SH-SY5Y (cell line): ENCODE measurements at regions not wholly inside any gene's neighbourhood (a gene's known extent, or its start where the extent isn't known, plus 50 kb on each side); places are given as distances from the start of the nearest gene placed in this dataset.

Experiments
- GATA2 ChIP-seq: IDR thresholded peaks from 2 replicates; pipeline ENCODE4 v1.6.1; 2011; ENCODE audit warnings: mild to moderate bottlenecking, low read depth, low read length
- GATA3 ChIP-seq: IDR thresholded peaks from 2 replicates; pipeline ENCODE4 v1.6.1; 2011; ENCODE audit warnings: low read depth, mild to moderate bottlenecking, low read length, moderate library complexity

DNA sequence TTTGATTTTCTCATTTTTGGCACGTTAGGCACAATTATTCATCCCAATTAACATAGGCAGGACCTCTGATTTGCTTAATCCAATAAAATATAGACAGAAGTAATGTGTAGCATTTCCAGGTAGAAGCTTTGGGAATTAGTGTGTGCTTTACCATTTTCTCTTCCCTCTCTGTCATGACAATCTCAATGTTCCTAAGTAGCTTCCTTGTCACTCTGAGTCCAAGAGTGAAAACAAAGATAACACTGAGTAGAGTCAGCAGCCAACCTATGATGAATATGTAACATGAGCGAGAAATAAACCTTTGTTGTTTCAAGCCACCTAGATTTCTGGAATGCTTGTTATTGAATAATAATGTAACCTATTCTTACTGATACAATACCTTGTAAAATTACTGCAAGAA is 283.8 kb downstream of the OMA1 start:
- TF ChIP-seq GATA2 (no peak), GATA3 (no peak)

DNA sequence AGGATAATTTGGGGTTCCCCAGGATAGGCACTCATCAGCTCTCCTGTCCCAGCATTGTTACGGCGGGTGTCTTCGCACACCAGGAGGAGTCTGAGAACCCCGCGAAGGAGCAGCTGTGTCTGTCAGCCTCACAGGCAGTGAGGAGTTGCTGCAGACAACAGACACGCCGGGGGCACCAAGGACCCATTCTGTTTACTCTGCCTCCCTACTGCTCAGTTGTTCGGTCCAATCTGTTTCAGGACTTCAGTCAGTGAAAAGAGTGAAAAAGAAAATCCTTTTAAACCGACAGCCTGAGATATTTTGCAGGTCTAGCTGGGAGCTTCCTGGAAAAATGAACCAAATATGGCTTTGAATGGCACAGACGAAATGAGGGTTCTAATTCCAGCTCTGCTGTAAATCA is 288.4 kb downstream of the OMA1 start:
- TF ChIP-seq GATA2: no peak
- no peak for TF ChIP-seq GATA3

- TF ChIP-seq GATA2 (no peak), GATA3 (no peak)
These were observed 289.5 kb downstream of the OMA1 start for GRCh38 chr1:58257003-58257402.

DNA sequence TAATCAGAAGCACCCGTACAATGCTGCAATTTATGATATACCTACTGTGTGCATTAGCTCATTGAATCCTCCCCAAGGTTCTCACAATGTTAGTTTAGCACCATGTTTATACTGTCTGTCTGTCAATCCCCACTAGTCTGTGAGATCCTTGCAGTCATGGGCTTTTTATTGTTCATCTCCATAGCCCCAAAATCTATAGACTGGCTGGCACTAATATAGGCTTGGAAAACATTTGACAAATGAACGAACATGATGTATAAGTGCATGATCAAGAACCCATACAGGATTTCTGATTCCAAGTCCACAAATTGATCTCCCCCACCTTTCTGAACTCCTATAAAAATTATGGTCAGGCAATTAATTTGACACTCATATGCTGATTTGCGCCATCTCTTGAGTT is 290.0 kb downstream of the OMA1 start:
- TF ChIP-seq GATA3 (no peak), GATA2 (no peak)

- no peak for TF ChIP-seq GATA2
- no peak for TF ChIP-seq GATA3
These were observed 290.5 kb downstream of the OMA1 start for GRCh38 chr1:58256041-58256440.

- TF ChIP-seq GATA2: no peak
- TF ChIP-seq GATA3: no peak
These were observed 291.3 kb downstream of the OMA1 start for GRCh38 chr1:58255192-58255591.

DNA sequence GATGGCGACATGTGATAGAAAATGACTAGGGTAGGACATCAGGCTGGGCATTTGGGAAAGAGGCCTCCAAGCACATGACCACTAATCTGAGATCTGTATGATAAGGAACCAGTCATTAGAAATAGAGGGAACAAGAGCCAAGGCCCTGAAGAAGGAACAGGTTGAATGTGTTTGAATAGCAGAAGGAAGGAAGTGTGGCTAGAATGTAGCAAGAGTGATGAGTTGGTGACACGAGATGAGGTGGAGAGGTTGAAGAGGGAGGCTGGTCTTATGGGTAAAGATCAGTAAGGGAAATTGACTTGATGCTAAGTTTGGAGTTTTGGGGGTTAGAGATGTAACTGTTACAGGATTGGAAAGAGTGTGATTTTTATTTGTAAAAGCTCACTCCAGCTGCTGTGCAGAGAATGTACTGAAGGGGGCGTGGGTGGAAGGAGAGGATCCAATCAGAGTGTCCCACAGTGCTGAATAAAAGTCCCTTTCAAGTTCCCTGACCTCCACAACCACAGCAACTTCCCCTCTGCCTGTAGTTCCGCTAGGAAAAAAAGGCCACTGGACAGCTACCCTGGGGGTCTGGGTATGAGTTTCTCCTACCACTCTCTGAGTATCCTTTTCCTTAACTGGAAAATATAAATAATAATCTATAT is 295.0 kb downstream of the OMA1 start:
- TF ChIP-seq GATA3: no peak
- no peak for TF ChIP-seq GATA2

DNA sequence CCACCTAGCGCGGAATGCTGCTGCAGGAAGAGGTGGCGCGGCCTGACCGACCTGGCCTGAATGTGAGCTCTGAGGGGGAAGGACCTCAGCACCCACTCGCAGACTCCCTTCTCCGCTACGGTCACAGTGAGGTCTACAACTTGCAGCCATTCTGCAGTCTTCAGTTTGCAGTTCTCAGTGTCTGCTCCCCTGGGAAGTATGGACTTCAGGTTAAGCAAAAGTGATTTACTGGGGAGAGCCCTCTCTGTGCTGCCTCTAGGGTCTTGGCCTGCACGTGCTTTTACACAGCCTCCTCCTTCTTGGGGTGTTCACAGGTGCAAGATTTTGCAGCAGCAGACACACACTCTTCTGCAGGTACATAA is 296.0 kb downstream of the OMA1 start:
- TF ChIP-seq GATA3 (no peak), GATA2 (no peak)

- no peak for TF ChIP-seq GATA2
- TF ChIP-seq GATA3: no peak
These were observed 296.6 kb downstream of the OMA1 start for GRCh38 chr1:58249737-58250586.

GRCh38 chr1:58249388-58249736 is 297.2 kb downstream of the OMA1 start:
- TF ChIP-seq GATA2 (no peak), GATA3 (no peak)

DNA sequence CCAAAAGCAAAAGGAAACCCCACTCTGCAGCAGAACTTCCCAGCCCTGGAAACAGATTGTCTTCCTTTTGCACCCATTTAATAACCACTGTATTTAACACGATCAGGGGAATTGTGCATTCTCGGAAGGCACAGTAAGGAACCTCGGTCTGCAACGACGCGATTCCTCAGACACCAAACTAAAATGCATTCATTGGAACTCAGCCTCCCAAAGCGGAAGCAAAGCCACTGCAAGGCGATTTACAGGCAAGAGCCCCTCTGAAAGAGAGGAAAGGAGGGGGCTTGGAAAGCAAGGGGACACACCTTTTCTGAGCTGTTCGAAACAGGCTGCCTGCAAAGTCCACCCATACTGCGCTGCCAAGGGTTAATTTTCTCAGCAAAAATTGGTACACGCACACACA is 297.7 kb downstream of the OMA1 start:
- TF ChIP-seq GATA2: no peak
- TF ChIP-seq GATA3: no peak

DNA sequence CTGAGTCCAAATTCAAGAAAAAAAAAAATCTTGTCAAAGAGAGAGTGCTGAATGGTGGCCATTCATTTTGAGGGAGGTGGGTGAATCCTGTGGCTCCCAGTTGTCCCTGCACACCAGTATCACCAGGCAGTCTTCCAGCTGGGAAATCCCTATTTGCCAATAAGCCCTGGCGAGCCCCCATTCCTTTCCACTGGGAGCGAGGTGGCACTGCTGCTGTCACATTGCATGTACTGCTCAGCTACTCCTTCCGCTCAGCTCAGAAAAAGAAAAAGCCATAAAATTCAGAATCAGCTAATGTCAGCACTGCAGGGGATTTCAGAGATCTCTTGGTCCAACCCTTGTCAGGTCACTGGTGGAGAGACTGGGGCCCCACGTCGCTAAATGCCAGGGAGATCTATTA is 298.5 kb downstream of the OMA1 start:
- TF ChIP-seq GATA2: no peak
- no peak for TF ChIP-seq GATA3

GRCh38 chr1:58246549-58246948 is 300.0 kb downstream of the OMA1 start:
- no peak for TF ChIP-seq GATA2
- no peak for TF ChIP-seq GATA3

DNA sequence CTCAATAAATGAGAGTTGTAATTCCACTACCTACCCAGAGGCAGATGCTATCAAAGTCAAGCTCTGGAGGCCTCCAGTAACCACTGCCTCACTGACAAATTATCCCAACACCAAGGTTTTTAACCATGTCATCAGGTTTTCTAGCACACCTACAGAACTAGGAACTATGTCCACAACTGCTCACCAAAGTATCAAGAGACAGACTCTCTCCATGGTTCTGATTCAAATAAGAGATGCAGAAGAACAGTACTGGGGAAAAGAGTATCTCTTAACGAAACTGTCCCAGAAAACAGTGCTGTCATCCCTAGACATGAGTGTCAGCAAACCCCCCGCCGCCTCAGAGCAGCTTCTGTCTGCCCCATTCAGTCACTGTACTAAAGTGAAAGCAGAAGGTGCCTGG is 301.7 kb downstream of the OMA1 start:
- TF ChIP-seq GATA2 (no peak), GATA3 (no peak)

GRCh38 chr1:58238846-58239245 is 307.7 kb downstream of the OMA1 start:
- TF ChIP-seq GATA3 (no peak), GATA2 (no peak)

GRCh38 chr1:58233729-58234128 is 312.8 kb downstream of the OMA1 start:
- TF ChIP-seq GATA2 (no peak), GATA3 (no peak)
